Hepatocyte (in vitro differentiated cells): ENCODE measurements at regions not wholly inside any gene's neighbourhood (a gene's known extent, or its start where the extent isn't known, plus 50 kb on each side); places are given as distances from the start of the nearest gene placed in this dataset.

ENCODE experiments used
- EZH2phosphoT487 ChIP-seq: fragments of 200-600 bp; sonication (generic); IDR thresholded peaks from one replicate; pipeline ENCODE4 v1.6.1; 2018; ENCODE audit warnings: antibody characterized with exemption, mild to moderate bottlenecking, low read depth, moderate library complexity; ENCODE audit not compliant: unreplicated experiment, severe bottlenecking
- TF ChIP-seq, protein P1 (sequence below): fragments of 200-600 bp; sonication (generic); IDR thresholded peaks from 2 replicates; pipeline ENCODE4 v1.5.1; 2016; ENCODE audit warnings: antibody characterized with exemption, mild to moderate bottlenecking; ENCODE audit not compliant: poor library complexity

DNA sequence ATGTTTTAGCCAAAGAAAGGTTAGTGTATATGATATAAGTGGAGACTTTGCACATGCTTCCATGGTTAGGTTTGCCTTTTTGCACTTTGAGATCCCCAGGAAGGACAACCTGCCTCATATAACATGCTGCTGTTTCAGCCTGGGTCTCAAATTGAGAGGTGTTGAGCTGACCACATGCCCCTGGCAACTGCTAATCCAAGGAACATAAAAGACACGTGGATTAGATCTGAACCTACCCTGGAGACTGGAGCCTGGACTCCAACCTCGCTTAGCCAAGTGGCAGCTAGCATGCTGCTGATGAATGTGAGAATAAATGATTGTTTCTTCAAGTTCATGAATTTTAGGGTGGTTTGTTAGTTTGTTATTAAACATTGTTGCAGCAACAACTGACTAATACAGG, 301.8 kb upstream of the TBC1D5 start:
- TF ChIP-seq, protein P1, sequence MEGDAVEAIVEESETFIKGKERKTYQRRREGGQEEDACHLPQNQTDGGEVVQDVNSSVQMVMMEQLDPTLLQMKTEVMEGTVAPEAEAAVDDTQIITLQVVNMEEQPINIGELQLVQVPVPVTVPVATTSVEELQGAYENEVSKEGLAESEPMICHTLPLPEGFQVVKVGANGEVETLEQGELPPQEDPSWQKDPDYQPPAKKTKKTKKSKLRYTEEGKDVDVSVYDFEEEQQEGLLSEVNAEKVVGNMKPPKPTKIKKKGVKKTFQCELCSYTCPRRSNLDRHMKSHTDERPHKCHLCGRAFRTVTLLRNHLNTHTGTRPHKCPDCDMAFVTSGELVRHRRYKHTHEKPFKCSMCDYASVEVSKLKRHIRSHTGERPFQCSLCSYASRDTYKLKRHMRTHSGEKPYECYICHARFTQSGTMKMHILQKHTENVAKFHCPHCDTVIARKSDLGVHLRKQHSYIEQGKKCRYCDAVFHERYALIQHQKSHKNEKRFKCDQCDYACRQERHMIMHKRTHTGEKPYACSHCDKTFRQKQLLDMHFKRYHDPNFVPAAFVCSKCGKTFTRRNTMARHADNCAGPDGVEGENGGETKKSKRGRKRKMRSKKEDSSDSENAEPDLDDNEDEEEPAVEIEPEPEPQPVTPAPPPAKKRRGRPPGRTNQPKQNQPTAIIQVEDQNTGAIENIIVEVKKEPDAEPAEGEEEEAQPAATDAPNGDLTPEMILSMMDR = no peak
- TF ChIP-seq EZH2phosphoT487 = no peak
